ENCODE measurements at regions not wholly inside any gene's neighbourhood (a gene's known extent, or its start where the extent isn't known, plus 50 kb on each side); places are given as distances from the start of the nearest gene placed in this dataset.

DNA sequence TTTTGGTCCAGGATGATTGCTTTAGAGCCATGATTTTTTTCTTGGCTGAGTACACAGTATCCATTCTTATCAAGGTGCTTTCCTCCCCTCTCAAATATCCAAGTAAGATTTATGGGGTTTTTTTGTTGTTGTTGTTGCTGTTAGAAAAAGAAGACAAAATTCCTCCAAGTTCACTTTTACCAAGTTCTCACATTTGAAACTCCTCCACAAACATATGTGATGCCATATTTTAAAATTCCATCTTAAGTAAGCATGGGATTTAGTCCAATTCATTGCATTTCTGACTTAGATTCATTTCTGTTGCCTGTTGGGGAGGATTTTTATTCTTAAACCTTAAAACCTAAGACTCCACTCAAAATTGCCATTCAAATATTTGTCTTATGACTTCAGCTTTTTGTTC, 128.6 kb upstream of the SPATA12 start:
- no TSS peak for BruUV-seq (replicated peaks)
- H2AFZ ChIP-seq (replicated peaks; ENCODE audit: low read length, poor library complexity) = no peak overlapping the region
- no peak overlapping the region for H3K56ac ChIP-seq (ENCODE audit: extremely low read depth, insufficient read depth, low read length)
- H3K4ac ChIP-seq (ENCODE audit: low read depth, low read length) = no peak overlapping the region
- in situ Hi-C loops (cut with MboI; ENCODE audit: low sequenced_read_pairs) = no loop called here
- no peak overlapping the region for H2AK9ac ChIP-seq (replicated peaks; ENCODE audit: low read depth, low read length, poor library complexity)
- no peak overlapping the region for H2BK5ac ChIP-seq (ENCODE audit: low read depth, low read length, poor library complexity, severe bottlenecking)
- no peak overlapping the region for H4K5ac ChIP-seq (ENCODE audit: low read depth, low read length)
- H2BK15ac ChIP-seq (ENCODE audit: low read depth, low read length) = no peak overlapping the region
- no peak overlapping the region for H2BK20ac ChIP-seq (ENCODE audit: low read depth, low read length)
- no peak overlapping the region for H3K9ac ChIP-seq (ENCODE audit: low read depth, low read length)
- H4K8ac ChIP-seq (ENCODE audit: low read depth in 2 of 2, low read length in 2 of 2) = no peak overlapping the region
- H2AK5ac ChIP-seq (ENCODE audit: low read depth, low read length) = no peak overlapping the region
- 0 out of 2 replicates have a peak, but pooled peaks cover 5% of the 10 kb centered on the region for H3K9me1 ChIP-seq (ENCODE audit: insufficient read depth, low read length)
- TF ChIP-seq CEBPB (IDR thresholded peaks at IDR 0.05; ENCODE audit: low read depth, low read length) (no peak), CTCF (conservative IDR thresholded peaks at IDR 0.05; ENCODE audit: low read depth, low read length) (no peak), RAD21 (IDR thresholded peaks at IDR 0.05; ENCODE audit: low read length) (no peak), MAFK (IDR thresholded peaks at IDR 0.05; ENCODE audit: low read depth, low read length) (no peak)
- TF ChIP-seq, protein P1, sequence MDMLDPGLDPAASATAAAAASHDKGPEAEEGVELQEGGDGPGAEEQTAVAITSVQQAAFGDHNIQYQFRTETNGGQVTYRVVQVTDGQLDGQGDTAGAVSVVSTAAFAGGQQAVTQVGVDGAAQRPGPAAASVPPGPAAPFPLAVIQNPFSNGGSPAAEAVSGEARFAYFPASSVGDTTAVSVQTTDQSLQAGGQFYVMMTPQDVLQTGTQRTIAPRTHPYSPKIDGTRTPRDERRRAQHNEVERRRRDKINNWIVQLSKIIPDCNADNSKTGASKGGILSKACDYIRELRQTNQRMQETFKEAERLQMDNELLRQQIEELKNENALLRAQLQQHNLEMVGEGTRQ (IDR thresholded peaks at IDR 0.05; ENCODE audit: low read depth, low read length) = no peak
- H3K4me1 ChIP-seq (ENCODE audit: control insufficient read depth, insufficient read depth, low read length) = no peaks in the 10 kb centered on the region
- dilution Hi-C loops (cut with HindIII; ENCODE audit: low sequenced_read_pairs, unreplicated experiment) = no loop called here
- intact Hi-C loops (cut with micrococcal nuclease) = no loop called here
- H2BK120ac ChIP-seq (ENCODE audit: low read depth, low read length) = no peak overlapping the region
- H3K9me3 ChIP-seq (ENCODE audit: control insufficient read depth, insufficient read depth, low read length) = no peaks in the 10 kb centered on the region
- no peak overlapping the region for H3K18ac ChIP-seq (ENCODE audit: low read depth, low read length)
- no peak overlapping the region for H3K27ac ChIP-seq (ENCODE audit: insufficient read depth, low read length)
- H3K36me3 ChIP-seq (ENCODE audit: control insufficient read depth, insufficient read depth, low read length) = no peaks in the 10 kb centered on the region
- ChIA-PET CTCF (no interaction called here), POLR2A (ENCODE audit: unreplicated experiment) (no interaction called here)
- no peak for DNase-seq
- no peak overlapping the region for H3K23ac ChIP-seq (ENCODE audit: low read depth, low read length)
- H3K4me2 ChIP-seq (ENCODE audit: low read depth, low read length) = no peak overlapping the region
- H4K20me1 ChIP-seq (ENCODE audit: insufficient read depth, low read length) = no peaks in the 10 kb centered on the region
- no peaks in the 10 kb centered on the region for H3K79me1 ChIP-seq (ENCODE audit: low read depth in 1 of 2, low read length in 2 of 2)
- H4K91ac ChIP-seq (ENCODE audit: insufficient read depth, low read depth, low read length) = no peak overlapping the region
- H3K4me3 ChIP-seq (ENCODE audit: insufficient read depth, low read depth, low read length) = no peak overlapping the region
- no peak overlapping the region for H3K14ac ChIP-seq (replicated peaks; ENCODE audit: low read depth, low read length)
- ATAC-seq (ENCODE audit: low read depth) = no peak
- no peaks in the 10 kb centered on the region for H3K27me3 ChIP-seq (ENCODE audit: control insufficient read depth, insufficient read depth, low read length)
